Raji (cell line): ENCODE measurements at regions not wholly inside any gene's neighbourhood (a gene's known extent, or its start where the extent isn't known, plus 50 kb on each side); places are given as distances from the start of the nearest gene placed in this dataset.
A peak's percentile ranks its signal among the peaks of the same experiment; 100 is the strongest.

ENCODE experiments used
- POLR2A ChIP-seq: IDR thresholded peaks from 2 replicates; pipeline ENCODE4 v1.6.1; 2011; ENCODE audit warnings: low read depth, low read length, control low read depth; ENCODE audit not compliant: insufficient read depth

DNA sequence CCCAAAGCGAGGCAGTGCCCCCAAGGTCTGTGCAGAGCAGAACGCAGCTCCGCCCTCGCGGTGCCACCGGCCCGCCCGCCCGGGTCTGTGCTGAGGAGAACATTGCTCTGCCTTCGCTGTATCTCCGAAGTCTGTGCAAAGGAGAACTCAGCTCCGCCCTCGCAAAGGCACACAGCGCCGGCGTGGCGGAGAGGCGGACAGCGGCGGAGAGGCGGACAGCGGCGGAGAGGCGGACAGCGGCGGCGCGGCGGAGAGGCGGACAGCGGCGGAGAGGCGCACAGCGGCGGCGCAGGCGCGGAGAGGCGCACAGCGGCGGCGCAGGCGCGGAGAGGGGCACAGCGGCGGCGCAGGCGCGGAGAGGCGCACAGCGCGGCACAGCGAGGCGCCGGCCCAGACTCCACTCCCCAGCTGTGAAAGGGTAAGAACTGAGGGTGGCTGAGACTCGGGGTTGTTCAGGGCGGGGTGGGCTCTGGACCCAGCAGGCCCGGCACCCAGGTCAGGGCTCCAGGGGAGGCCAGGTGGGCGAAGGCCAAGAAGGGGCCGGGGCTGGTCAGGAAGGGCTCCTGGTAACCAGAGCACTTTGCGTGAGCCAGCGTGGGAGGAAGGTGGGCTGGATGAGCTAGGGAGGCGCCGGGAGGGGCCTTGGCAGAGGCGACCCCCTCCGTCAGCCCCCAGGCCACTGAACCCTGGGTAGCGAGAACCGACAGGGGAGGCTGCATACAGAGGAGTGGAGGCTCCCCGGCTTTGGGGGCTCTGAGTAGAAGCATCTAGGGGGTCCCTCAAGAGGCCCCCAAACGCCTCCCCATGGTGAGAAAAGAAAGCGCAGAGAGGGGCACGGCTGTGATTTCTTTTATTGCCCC lies 53.4 kb downstream of the VPREB1 start:
- TF ChIP-seq POLR2A, result peak; percentile 53; the same call in 1 of the 2 replicates

GRCh38 chr22:22316589-22316988 lies 72.0 kb downstream of the VPREB1 start:
- TF ChIP-seq POLR2A, result no peak

DNA sequence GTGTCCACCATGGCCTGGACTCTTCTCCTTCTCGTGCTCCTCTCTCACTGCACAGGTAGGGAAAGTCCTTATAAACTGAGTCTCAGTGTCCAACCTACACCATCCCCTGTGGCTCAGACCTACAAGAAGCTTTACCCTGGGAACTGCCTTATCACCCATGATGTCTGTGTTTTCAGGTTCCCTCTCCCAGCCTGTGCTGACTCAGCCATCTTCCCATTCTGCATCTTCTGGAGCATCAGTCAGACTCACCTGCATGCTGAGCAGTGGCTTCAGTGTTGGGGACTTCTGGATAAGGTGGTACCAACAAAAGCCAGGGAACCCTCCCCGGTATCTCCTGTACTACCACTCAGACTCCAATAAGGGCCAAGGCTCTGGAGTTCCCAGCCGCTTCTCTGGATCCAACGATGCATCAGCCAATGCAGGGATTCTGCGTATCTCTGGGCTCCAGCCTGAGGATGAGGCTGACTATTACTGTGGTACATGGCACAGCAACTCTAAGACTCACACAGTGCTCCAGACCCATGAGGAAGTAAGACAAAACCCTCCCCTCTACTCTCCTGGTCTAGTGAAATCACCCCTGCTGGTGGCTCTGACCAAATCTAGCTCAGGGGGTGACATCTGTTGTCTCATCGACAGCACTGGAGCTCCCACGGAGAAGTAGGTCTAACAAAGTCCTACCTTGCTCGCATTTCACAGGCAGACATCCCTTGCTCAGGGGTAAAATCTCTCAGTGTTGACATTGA lies 74.3 kb downstream of the VPREB1 start:
- TF ChIP-seq POLR2A, result no peak

- no peak for TF ChIP-seq POLR2A
Measured at GRCh38 chr22:22322792-22323191, 78.2 kb downstream of the VPREB1 start.

GRCh38 chr22:22327723-22328122 lies 83.1 kb downstream of the VPREB1 start:
- no peak for TF ChIP-seq POLR2A

GRCh38 chr22:22329792-22330191 lies 85.2 kb downstream of the VPREB1 start:
- TF ChIP-seq POLR2A, result no peak

DNA sequence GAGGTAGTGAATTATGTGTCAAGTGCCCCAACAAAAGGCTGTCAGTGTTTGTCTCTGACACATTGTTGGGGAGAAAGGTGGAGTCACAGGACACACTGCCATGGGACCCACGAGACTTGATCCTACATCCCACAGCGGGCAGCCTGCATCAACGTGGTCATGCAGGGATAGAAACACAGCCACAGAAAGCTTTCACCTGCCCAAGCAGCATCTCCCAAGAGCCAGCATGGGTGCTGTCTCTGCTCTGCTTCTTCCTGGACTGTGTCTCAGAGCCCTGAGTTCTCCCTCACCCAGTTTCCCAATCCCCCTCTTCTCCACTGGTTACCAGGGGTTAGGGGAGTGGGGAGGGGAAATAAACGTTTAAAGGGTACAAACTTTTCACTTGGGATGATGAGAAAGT lies 97.2 kb downstream of the VPREB1 start:
- TF ChIP-seq POLR2A, result no peak

DNA sequence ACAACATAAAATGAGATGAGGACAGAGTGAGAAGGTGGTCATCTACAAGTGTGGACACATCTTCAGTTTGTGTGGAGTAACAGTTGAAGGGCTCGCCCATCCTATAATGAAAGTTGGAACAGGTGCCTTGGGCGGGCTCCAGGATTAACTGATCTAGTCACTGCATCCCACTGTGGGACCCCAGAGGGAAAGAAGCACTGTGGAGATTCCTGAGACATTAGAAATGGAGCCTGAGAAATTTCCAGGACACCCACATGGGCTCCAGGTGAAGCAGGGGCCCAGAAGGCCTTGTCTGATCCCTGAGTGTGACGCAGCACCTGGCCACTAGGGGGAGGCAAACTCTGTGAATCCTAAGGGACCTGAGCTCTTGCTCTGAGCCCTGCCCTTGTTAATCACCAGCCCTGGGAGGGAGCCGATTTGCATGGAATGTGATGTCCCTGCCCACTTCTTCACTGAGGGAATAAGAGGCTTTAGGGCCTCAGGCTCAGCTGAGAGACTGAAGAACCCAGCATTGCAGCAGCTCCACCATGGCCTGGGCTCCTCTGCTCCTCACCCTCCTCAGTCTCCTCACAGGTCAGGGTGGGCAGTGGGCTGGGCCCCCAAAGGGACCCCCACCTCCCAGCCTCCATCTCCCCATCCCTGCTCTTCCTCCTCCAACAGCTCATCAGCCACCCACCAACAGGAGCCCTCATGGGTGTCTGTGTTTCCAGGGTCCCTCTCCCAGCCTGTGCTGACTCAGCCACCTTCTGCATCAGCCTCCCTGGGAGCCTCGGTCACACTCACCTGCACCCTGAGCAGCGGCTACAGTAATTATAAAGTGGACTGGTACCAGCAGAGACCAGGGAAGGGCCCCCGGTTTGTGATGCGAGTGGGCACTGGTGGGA lies 98.4 kb downstream of the VPREB1 start:
- 0 out of 2 replicates have a peak, but pooled peaks have one; percentile 18 for TF ChIP-seq POLR2A

DNA sequence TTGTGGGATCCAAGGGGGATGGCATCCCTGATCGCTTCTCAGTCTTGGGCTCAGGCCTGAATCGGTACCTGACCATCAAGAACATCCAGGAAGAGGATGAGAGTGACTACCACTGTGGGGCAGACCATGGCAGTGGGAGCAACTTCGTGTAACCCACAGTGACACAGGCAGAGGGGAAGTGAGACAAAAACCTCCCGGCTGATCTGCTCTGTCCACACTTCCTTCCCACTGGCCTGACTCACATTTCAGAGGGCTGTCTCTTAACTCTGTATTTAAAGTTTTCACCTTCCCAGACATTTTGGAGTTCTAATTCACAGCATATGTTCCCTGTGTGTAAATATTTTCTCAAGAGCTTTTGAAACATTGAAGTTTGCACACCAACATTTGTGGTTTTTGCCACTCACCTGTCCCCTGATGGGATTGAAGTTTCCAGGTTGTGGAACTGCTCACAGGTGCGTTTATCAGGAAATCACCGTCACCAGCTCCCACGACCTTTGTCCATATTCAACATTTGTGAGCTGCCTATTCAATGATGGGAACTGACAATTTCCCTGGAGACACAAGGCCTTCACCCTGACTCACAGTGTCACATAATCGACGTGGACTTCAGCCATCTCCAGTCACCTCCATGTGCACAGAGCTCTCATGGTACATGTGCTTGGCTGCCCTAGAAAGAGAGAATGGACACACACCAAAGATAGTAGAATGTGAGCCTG lies 99.2 kb downstream of the VPREB1 start:
- TF ChIP-seq POLR2A, result no peak

GRCh38 chr22:22344430-22344829 lies 99.8 kb downstream of the VPREB1 start:
- TF ChIP-seq POLR2A, result no peak

- no peak for TF ChIP-seq POLR2A
Measured at GRCh38 chr22:22345781-22346180, 101.2 kb downstream of the VPREB1 start.

- no peak for TF ChIP-seq POLR2A
Measured at GRCh38 chr22:22346401-22347107, 102.0 kb downstream of the VPREB1 start.

DNA sequence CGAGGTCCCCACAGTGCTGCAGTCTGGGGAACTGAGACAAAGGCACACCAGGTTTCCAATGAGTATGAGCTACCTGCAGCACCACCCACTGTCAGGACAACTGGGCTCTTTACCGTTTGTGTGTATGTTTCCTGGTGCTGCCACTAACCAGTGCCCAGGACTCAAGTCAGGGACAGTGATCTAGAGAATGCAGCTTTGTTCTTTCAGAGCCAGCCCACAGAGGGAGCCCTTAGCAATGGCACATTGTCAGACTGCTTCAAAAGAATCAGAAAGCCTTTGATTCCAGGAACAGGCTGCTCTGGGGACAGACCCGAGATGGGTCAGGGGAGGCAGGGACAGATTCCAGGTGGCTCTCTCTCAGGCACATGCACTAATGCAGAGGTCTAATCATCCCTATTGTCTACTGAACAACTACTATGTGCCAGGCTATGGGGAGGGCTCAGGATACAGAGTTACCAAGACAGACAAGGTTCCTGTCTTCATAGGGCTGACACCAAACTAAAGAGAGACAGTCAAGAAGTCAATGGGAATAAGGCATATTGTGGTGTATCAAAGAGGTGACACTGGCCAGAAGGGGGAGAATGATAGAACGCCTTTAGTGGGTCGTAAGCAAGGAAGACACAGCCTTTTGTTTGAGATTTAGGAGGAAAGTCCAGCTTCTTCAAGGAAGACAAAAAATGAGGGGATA lies 103.7 kb downstream of the VPREB1 start:
- TF ChIP-seq POLR2A, result no peak
